ENCODE measurements at regions not wholly inside any gene's neighbourhood (a gene's known extent, or its start where the extent isn't known, plus 50 kb on each side); places are given as distances from the start of the nearest gene placed in this dataset.

DNA sequence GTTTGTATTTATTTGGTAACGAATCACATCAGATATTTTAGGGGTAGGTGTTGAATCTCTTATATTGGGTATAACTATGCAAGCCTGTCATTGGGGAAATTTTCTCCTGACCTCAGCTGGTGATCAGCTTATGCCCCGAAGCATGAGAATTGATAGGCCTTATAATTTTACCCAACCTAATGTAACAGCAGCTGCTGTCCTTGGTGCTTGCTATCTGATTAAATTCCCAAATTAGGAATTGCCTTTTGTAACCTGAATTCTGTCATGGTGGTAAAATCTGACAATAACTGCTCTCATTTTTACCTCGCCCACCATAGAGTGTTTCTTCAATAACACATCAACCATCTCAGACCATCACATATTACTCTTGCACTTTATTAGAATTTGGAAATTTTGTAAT is 1542.6 kb upstream of the PIK3C3 start:
- H3K27ac Mint-ChIP-seq (ENCODE audit: unreplicated experiment), result no peak overlapping the region
- Histone ChIP-seq H3K9ac (ENCODE audit: low read length) (no peak overlapping the region), H3K36me3 (ENCODE audit: insufficient read depth, low read length) (no peaks in the 10 kb centered on the region), H2AFZ (ENCODE audit: low read depth, low read length) (no peak overlapping the region), H4K20me1 (ENCODE audit: insufficient read depth, low read length) (no peaks in the 10 kb centered on the region), H3K4me3 (ENCODE audit: insufficient read depth, low read depth, low read length) (no peak overlapping the region), H3K79me2 (ENCODE audit: insufficient read depth, low read length) (no peaks in the 10 kb centered on the region), H3K4me1 (ENCODE audit: insufficient read depth, low read length) (peaks cover 3% of the 10 kb centered on the region), H3K27ac (ENCODE audit: low read depth, low read length) (no peak overlapping the region), H3K4me2 (ENCODE audit: low read length) (no peak overlapping the region), H3K27me3 (ENCODE audit: insufficient read depth, low read length) (no peaks in the 10 kb centered on the region), H3K9me3 (ENCODE audit: insufficient read depth, low read depth, low read length) (no peaks in the 10 kb centered on the region)
- FAIRE-seq (no peak), DNase-seq (ENCODE audit: low read depth) (no peak)
- TF ChIP-seq CTCF (IDR thresholded peaks at IDR 0.05; ENCODE audit: insufficient read depth, low read depth, low read length) (no peak), EZH2 (IDR thresholded peaks at IDR 0.05; ENCODE audit: insufficient read depth, low read length) (no peak)
- peaks cover 9% of the 10 kb centered on the region for H3K4me1 Mint-ChIP-seq (ENCODE audit: low read depth, unreplicated experiment)
- H3K9me3 Mint-ChIP-seq (ENCODE audit: unreplicated experiment), result no peaks in the 10 kb centered on the region
- no peak overlapping the region for H3K4me3 Mint-ChIP-seq (ENCODE audit: unreplicated experiment)
- H3K36me3 Mint-ChIP-seq (ENCODE audit: low read depth, unreplicated experiment), result no peaks in the 10 kb centered on the region
- H3K27me3 Mint-ChIP-seq (ENCODE audit: low read depth, unreplicated experiment), result no peaks in the 10 kb centered on the region

DNA sequence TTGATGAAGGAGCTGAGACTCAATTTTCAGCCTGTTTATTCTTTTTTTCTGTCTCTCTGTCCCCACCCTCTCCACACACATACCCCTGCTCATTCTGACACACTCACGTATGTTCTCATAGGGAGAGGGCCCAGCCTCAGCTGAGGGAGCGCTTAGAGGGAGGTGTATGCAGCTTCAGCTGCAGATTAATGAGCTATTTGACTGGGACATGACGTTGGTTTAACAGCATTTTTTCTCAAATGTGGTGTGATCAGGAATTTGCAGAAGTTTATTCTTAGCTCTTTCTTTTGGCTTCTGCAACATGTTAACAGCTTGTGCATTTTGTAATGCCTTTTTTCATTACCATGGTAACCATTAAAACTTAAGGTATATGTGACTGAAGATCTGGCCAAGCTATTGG is 1547.1 kb upstream of the PIK3C3 start:
- no peak overlapping the region for H3K9ac ChIP-seq (ENCODE audit: low read length)
- H3K27ac Mint-ChIP-seq (ENCODE audit: unreplicated experiment), result no peak overlapping the region
- peaks cover 2% of the 10 kb centered on the region for H3K4me1 Mint-ChIP-seq (ENCODE audit: low read depth, unreplicated experiment)
- no peak overlapping the region for H3K4me3 Mint-ChIP-seq (ENCODE audit: unreplicated experiment)
- H3K9me3 Mint-ChIP-seq (ENCODE audit: unreplicated experiment), result no peaks in the 10 kb centered on the region
- DNase-seq (ENCODE audit: low read depth), result peak; percentile 71
- H3K9me3 ChIP-seq (ENCODE audit: insufficient read depth, low read depth, low read length), result no peaks in the 10 kb centered on the region
- no peaks in the 10 kb centered on the region for H4K20me1 ChIP-seq (ENCODE audit: insufficient read depth, low read length)
- no peak for FAIRE-seq
- no peak overlapping the region for H3K27ac ChIP-seq (ENCODE audit: low read depth, low read length)
- H3K79me2 ChIP-seq (ENCODE audit: insufficient read depth, low read length), result no peaks in the 10 kb centered on the region
- no peaks in the 10 kb centered on the region for H3K27me3 ChIP-seq (ENCODE audit: insufficient read depth, low read length)
- no peak overlapping the region for H2AFZ ChIP-seq (ENCODE audit: low read depth, low read length)
- no peak overlapping the region for H3K4me3 ChIP-seq (ENCODE audit: insufficient read depth, low read depth, low read length)
- no peaks in the 10 kb centered on the region for H3K36me3 Mint-ChIP-seq (ENCODE audit: low read depth, unreplicated experiment)
- H3K36me3 ChIP-seq (ENCODE audit: insufficient read depth, low read length), result no peaks in the 10 kb centered on the region
- H3K4me2 ChIP-seq (ENCODE audit: low read length), result no peak overlapping the region
- TF ChIP-seq EZH2 (IDR thresholded peaks at IDR 0.05; ENCODE audit: insufficient read depth, low read length) (no peak), CTCF (IDR thresholded peaks at IDR 0.05; ENCODE audit: insufficient read depth, low read depth, low read length) (no peak)
- no peaks in the 10 kb centered on the region for H3K4me1 ChIP-seq (ENCODE audit: insufficient read depth, low read length)
- H3K27me3 Mint-ChIP-seq (ENCODE audit: low read depth, unreplicated experiment), result peaks cover 5% of the 10 kb centered on the region

DNA sequence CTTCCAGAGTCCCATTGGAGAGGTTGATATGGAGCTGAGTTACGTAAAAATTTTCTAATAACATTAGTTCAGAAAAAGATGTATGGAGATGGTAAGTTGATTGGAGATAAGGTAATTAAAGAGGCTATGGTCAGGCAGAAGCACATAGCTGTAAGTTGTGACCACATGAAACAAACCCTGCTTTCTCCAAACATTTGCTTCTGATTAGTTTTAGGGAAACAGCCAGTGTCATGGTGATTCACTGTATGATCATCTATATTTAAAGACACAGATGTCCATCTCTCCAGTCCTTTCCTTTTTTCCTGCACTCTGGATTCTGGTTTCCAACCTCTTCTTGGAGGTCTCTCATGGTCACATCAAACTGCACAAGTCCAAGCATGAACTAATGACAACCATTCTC is 1550.8 kb upstream of the PIK3C3 start:
- H3K79me2 ChIP-seq (ENCODE audit: insufficient read depth, low read length), result no peaks in the 10 kb centered on the region
- H2AFZ ChIP-seq (ENCODE audit: low read depth, low read length), result no peak overlapping the region
- FAIRE-seq (no peak), DNase-seq (ENCODE audit: low read depth) (no peak)
- no peaks in the 10 kb centered on the region for H4K20me1 ChIP-seq (ENCODE audit: insufficient read depth, low read length)
- no peaks in the 10 kb centered on the region for H3K9me3 ChIP-seq (ENCODE audit: insufficient read depth, low read depth, low read length)
- H3K9me3 Mint-ChIP-seq (ENCODE audit: unreplicated experiment), result no peaks in the 10 kb centered on the region
- no peak overlapping the region for H3K4me3 Mint-ChIP-seq (ENCODE audit: unreplicated experiment)
- TF ChIP-seq EZH2 (IDR thresholded peaks at IDR 0.05; ENCODE audit: insufficient read depth, low read length) (no peak), CTCF (IDR thresholded peaks at IDR 0.05; ENCODE audit: insufficient read depth, low read depth, low read length) (no peak)
- no peak overlapping the region for H3K9ac ChIP-seq (ENCODE audit: low read length)
- no peak overlapping the region for H3K4me3 ChIP-seq (ENCODE audit: insufficient read depth, low read depth, low read length)
- peaks cover 5% of the 10 kb centered on the region for H3K27me3 Mint-ChIP-seq (ENCODE audit: low read depth, unreplicated experiment)
- H3K27me3 ChIP-seq (ENCODE audit: insufficient read depth, low read length), result no peaks in the 10 kb centered on the region
- H3K36me3 Mint-ChIP-seq (ENCODE audit: low read depth, unreplicated experiment), result no peaks in the 10 kb centered on the region
- H3K27ac Mint-ChIP-seq (ENCODE audit: unreplicated experiment), result no peak overlapping the region
- H3K4me1 Mint-ChIP-seq (ENCODE audit: low read depth, unreplicated experiment), result peaks cover 2% of the 10 kb centered on the region
- H3K4me1 ChIP-seq (ENCODE audit: insufficient read depth, low read length), result no peaks in the 10 kb centered on the region
- H3K36me3 ChIP-seq (ENCODE audit: insufficient read depth, low read length), result no peaks in the 10 kb centered on the region
- H3K4me2 ChIP-seq (ENCODE audit: low read length), result no peak overlapping the region
- H3K27ac ChIP-seq (ENCODE audit: low read depth, low read length), result no peak overlapping the region
